Activated T-helper 9 cell treated with anti-CD3 and anti-CD28 coated beads, Interleukin-2, amount 50 U/mL, for 16 hours (primary cell): ENCODE measurements at regions not wholly inside any gene's neighbourhood (a gene's known extent, or its start where the extent isn't known, plus 50 kb on each side); places are given as distances from the start of the nearest gene placed in this dataset.
"Not testable (repeated sequence)": the region's sequence is repeated elsewhere in the genome, so short reads cannot be mapped to it uniquely, and the experiment has no call there.

Experiments
- DNase-seq: peaks from one replicate; pipeline ENCODE4 v3.0.0-alpha.2; 2020; ENCODE audit warnings: low read depth

DNA sequence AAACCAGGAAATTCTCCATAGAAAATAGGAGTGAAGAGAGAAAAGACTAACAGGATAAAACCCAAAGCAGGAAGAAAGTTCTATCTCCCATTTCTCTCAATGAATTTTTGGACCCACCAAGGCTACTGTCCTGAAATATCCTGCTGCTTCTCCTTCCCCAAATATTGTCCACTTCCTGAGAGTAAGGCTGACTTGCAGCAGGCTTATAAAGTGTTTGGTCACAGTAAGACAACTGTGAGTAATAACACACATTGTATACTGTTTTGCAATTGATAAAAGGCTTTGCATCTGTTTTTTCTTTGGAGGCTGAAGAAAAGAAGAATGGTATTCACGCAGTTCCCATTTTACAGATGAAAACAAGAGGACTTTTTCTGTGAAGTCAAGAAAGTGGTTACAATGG, 52.8 kb downstream of the FOXD4L6 start:
- not testable (repeated sequence) for DNase-seq

DNA sequence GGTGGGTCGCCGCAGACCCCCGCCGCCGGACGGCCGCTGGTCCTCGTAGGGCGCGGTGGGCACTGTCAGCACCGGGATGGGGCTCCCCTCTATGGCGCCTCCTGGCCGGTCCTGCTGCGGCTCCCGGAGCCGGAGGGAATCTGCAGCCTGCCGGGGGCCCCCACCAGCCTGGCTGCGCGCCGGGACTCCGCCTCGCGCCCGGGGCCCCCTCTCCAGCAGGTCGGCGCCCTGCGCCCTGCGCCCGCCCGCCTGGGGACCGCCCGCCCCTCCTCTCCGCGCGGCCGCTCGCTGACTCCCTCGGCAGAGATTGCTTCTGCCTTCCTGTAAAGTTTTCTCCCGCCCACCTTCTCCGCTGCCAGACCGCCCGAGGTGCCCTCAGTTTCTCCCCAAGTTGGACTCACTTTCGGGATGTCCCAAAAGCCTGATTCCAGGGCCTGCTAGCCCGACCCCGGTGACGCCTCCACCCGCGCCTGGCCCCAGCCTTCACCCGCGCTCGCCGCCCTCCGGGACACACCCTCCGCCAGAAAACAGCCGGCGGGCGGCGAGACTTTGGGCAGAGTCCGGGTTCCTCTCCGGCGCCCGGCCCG, 54.0 kb downstream of the FOXD4L6 start:
- DNase-seq, result not testable (repeated sequence)

DNA sequence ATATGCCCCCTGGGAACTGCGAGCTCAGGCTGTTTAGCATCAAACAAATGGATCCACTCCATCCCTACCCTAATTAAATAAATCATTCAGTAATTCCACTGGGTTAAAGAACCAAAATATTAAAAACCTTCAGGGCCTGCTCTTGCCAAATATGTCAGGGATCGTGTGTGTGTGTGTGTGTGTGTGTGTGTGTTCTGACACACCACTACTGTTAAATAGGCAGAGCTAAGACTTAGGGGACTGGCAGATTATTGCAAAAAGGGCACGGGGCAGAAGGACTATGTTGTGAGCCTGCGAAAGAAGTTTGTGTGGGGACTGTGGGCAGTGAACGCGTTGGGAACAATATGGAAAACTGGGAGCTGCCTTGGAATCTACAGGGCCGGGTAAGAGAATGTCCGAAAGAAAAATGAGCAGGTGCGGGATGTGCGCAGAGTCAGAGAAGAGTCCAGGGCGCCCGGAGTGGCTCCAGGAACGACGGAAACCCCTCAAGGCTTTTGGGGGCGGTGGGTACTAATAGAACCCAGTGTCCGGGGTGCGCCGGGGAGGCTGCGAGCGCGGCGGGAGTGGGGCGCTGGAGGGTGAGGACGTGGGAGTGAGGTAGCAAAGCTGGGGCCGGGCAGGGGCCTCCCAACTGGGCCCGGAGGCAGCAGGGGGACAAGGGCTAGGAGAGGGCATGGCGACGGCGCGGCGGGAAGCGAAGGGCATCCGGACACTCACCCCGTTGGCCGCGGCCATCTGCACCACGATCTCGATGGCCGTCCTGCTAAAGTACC, 54.8 kb downstream of the FOXD4L6 start:
- DNase-seq, result not testable (repeated sequence)

DNA sequence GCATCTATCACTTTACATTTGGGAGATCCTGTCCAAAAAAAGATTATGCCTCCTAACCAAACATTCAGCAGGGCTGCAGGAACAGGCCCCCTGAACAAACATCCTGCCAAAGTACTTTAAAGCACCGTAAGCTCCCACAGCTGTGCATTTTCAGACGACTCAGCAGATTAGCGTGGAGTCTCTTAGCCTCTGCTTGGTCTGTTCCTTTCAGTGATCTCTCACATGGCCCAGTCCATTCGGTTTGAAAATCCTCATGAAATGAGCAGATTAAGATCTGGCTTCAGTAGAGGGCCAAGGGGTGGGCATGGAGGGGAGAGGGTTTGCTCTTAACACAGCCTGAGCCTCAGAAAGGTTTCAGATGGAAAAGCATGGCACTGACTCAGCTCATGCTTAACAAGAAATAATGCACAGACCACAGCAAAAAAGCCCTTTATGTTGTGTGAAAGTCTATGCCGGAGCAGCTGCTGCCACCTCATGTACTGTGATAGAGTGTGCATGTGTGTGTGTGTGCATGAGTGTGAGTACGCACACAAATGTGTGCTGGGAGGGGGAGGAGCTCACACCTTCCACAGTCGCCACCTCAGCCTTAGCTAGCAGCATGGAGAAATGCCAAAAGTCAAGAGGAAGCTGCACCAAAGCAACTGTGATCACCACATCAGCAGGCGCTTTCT, 64.2 kb downstream of the FOXD4L6 start:
- not testable (repeated sequence) for DNase-seq

DNA sequence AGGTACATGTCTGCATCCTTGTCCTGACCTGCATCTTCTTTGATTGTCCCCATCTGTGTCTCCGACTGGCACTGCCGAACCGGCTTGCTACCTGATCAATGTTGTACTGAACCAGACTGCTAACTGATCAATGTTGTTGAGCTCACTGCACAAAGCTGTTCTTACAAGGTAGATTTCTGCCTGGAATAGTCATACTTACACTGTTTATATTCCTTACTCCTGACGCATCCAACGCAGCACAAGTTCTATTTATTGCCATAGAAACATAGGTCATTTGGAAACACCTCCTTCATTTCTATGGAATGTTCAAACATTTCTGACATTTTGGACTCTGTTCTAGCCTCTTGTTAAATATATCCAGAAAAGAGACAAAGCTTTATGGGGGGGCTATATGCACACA, 65.2 kb downstream of the FOXD4L6 start:
- DNase-seq, result not testable (repeated sequence)

DNA sequence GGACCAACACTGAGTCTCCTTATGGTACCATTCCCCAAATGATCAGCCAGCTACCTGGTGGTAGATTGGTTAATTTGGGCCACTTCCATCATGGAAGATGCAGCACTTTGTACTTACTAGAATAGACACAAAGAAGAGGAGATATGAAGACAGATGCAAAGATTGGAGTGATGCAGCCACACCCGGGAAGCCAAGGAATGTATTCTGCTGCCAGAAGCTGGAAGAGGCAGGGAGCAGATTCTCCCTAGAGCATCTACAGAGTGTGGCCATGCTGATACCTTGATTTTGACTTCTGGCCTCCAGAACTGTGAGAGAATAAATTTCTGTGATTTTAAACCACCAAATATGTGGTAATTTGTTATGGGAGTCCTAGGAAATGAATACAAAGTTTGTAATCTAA, 68.9 kb downstream of the FOXD4L6 start:
- not testable (repeated sequence) for DNase-seq

DNA sequence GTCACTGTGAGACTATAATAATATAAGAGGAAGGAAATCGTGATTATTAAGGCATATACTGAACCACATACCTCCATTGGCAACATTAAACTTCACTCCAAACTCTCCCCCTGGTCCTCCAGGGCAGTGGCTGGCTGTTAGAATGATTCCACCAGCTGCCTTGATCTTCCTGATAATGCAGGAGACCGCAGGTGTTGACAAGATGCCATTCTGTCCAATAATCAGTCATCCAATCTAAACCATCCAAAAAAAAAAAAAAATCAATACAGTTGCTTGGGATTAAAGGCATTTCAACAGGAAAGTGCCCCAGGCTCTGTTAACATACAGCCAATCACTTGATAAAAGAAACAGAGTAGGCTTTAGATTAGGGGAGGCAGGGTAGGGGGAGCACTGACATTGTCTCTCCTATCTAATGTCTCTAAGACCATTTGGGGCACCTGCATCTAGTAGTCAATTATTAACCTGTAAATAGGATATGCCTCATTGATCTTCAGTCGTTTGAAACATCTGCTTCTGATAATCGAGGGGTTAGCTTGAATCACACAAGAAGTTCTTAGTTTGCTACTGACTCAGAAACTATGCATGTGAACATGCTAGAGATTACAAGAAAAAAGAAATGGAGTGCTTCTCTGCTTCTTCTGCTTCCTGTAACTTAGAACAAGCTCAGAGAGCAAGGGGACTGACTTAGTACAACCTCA, 74.7 kb downstream of the FOXD4L6 start:
- not testable (repeated sequence) for DNase-seq

DNA sequence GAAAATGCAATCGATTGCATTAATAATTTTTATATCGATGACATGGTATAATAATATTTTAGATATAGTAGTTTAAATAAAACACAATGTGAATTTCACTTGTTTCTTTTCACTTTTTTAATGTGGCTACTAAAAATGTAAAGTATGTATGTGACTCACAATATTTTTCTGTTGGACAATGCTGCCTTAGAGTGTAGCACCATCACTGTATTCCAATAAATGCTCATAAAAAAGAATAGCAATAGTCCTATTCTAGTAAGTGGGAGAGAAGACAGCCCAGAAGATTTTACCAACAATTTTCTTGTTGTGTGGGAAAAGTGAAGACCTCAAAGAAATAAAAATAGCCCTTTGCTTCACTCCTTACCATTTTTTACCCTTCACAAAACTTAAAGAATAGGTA, 79.8 kb downstream of the FOXD4L6 start:
- DNase-seq, result not testable (repeated sequence)

DNA sequence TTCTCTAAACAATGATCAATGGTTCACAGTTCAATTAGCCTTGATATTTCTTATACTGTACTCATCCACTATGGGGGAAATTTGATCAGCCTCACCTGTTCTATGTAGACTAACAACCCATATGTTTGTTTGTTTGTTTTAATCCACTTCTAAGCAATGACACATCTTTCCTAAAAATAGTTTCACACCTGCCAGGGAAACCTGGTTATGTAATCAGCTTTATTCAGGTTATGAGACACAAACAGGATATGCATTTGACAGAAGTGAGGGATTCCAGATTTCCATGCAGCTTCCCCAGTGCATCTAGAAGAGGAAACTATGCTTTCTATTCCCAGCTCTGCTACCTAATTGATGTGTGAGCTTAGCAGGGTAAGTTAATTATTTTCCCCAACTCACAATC, 80.7 kb downstream of the FOXD4L6 start:
- DNase-seq, result not testable (repeated sequence)

DNA sequence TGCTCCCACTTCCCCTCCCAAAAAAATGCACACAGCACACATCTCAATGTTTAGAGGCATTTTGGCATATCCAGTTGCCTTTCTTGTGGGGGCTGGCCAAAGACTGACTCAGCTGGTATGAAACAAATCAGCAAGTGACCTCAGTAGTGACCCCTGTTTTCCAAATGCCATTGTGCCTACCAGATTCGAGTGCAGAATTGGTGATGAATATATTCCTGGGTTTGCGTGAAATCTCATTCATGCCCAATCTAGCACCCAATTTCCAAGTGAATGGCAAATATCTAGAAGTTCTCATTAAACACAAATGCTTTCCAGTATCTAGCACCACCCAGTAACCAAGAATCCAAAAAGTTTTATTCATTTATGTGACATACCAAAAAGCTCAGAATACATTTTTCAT, 83.6 kb downstream of the FOXD4L6 start:
- DNase-seq, result not testable (repeated sequence)

DNA sequence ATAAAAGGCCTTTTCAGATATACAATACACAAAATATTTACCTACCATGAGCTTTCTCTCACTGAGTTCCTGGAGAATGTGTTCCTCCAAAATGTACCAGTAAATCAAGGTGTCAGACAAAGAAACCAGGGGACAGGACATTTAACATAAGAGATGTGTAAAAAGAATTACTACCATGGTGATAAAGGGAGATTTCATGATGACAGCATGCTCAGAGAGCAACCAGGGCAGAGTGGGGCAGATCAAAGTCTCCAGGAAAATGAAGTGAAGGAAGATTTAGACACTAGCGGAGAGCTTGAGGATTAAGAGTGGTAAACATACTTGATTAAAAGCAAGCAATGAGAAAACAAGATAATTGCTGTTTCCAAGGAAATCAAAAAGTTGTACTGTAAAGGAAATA, 85.0 kb downstream of the FOXD4L6 start:
- not testable (repeated sequence) for DNase-seq

DNA sequence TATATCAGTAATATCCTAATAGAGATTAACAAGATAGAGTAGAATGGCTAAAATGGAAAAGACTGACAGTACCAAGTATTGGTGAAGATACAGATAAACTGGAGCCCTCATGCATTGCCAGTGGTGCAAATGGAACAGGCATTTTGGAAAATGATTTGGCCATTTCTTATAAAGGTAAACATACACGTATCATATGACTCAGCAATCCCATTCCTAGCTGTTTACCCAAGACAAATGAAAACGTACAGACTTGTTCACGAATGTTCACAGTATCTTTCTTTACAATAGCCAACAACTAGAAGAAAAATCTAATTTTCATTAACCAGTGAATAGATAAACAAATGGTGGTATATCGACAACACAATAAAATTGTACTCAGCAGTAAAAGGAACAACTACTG, 86.4 kb downstream of the FOXD4L6 start:
- DNase-seq, result not testable (repeated sequence)

DNA sequence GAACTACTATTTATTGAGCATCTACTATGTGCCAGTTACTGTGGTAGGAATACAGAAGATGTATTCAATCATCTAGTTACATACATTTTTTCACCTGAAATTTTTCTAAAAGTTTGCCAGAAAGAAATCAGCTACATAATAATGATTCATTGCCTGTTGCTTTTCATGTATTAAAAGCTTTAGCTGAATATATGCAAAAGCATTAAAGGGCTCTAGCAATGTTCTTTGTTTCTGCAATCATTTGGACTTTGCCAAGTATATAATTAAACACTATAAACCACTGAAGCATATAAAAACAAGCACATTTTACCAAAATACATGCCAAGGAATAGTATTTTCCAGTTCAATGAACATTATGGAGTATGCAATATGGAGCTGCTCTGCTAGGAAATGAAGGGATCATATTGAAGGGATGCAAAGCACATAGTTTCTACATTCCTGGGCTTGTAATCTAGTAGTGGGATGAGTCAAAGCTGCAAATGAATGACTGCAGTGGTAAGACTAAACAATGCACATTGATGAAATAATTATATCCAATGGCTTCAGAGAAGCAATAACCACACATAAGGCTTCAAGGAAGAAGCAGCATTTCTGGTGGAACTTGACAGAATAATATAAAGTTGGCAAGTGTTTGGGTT, 87.7 kb downstream of the FOXD4L6 start:
- not testable (repeated sequence) for DNase-seq

DNA sequence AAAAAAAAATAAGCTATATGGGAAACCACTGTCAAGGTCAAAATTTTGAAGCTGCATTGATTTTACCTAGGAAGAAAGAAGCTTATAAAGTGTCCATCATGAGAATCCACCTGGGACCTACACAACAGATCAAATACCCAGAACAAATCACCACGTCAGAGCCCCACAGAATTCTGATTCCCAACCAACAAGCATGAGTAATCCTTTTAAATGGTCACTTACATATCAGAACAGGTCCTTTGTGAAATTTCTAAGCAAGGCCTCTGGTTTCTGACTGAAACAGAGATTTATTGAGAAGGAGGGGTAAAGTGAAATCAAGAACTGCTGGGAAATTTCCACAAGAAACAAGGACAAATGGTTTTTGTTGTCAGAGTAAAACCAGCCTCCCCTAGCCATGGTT, 93.2 kb downstream of the FOXD4L6 start:
- DNase-seq, result not testable (repeated sequence)

DNA sequence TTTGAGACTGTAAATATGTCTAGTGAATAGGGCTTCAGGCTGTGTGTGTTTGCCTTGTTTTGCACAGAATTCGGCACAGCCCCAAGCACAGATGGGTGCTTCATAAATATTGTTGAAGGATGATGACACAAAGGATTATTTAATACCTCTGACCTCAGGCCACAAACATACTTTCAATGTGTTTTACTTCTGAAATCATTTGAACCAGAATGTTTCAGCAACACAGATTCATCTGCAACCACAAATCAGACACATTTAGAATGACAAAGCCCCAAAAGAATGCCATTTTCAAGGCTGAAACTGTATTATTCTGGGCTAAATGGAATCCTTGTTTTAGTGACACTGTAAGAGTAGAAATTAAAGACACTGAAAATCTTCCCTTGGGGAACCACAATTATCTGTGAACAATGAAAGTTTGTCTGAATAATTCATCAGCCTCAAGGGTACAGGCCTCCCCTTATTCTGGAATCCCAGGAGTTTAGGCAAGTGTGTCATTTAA, 93.7 kb downstream of the FOXD4L6 start:
- DNase-seq, result not testable (repeated sequence)

DNA sequence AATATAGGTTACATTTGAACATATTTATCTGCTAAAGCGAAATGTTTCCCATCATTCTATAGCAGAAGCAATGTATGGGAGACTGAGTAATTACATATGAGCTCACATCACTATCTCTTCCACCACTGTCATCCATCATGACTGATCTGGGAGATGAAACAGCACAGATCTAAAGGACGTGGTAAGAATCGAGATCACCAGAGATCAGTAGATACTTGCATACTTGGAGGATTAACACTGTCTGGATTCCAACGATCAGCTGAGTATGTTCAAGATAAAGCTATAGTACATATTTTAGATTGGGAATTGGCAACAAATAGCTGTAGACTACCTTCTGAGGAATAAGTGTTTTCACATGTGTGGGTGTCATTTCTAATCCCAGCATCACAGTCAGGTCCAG, 94.6 kb downstream of the FOXD4L6 start:
- DNase-seq, result not testable (repeated sequence)

DNA sequence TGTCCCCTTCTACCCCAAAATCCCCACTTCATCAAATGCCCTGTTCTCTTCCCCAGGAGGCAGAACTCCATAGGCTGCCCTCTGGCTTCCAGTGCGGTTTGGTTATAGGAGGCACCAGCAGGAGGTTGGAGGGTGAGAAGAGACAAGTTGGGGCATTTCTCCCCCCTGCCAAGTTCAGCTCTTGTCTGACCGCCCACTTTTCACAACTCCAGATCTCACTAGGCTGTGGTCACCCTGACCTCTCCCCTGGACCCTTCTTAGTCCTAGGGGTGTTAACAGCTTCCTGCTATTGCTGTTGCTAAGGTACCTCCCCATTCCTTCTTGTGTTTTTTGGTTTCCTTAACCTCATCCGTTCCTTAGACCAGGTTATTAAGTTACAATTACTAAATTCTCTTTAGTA, 95.1 kb downstream of the FOXD4L6 start:
- DNase-seq, result not testable (repeated sequence)

DNA sequence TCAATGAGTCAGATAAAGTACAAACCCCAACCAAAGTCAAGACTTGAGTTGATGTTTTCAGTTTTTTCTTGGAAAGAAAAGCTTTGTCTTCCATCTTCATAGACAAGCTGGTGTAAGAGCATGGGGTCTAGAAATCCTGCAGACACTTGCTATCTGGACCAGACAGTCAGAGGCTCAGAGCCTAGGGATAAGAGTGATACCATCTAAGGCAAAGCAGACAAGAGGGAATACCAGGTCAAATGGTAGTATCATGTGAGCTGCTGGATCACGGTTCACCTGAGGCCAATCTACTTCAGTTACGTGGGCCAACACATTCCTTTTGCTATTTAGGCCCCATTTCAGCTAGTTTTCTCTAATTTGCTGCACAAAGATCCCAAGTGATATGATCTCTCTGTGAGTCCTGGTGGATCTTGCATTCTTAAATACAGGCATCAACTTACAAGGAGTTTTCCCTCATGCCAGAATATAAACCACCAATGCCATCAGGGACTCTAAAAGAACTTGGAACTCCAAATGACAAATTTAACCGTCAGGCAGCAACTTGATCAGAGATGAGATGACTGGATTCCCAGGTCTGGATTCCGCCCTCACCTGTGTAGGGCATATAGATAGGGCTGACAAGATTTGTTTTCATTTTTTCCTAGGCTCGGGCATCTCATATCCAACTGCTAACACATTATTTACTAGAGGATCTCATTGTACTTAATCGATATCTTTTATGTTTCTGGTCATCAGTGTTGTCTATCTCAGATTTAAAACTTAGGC, 101.4 kb downstream of the FOXD4L6 start:
- DNase-seq, result not testable (repeated sequence)

DNA sequence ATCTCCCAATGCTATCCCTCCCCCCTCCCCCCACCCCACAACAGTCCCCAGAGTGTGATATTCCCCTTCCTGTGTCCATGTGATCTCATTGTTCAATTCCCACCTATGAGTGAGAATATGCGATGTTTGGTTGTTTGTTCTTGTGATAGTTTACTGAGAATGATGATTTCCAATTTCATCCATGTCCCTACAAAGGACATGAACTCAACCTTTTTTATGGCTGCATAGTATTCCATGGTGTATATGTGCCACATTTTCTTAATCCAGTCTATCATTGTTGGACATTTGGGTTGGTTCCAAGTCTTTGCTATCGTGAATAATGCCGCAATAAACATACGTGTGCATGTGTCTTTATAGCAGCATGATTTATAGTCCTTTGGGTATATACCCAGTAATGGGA, 106.1 kb downstream of the FOXD4L6 start:
- not testable (repeated sequence) for DNase-seq

DNA sequence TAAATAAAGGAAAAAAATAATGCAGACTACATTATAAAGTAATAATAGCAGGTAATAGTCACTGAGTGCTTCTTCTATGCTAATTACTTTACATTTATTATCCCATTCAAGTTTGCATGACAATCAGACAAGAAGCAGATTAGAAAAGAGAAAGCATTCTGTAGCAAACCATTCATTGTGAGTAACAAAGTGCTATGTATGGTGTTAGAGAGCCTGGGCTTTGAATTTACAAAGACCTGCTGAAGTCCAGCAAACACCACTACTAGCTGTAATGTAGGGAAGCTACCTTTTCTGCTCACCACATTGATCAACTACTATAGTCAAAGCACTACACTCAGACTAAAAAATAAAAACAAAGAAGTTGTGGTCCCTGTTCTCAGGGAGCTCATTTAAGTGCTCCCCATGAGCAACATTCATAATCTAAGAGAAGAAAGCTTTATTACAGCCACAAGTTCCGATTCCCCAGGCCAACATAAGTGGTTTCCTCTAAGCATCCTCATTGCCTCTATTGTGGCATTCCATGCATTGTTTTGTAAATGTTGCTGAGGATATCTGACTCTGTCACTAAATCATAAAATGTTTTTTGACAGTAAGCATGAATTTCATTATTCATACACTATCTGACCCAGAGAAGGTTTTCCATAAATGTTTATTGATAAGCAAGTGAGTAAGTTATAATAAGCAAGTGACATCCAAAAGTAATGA, 108.5 kb downstream of the FOXD4L6 start:
- not testable (repeated sequence) for DNase-seq
